Activated CD8-positive, alpha-beta memory T cell treated with anti-CD3 and anti-CD28 coated beads, Interleukin-2, amount 50 U/mL, for 48 hours (primary cell): ENCODE measurements at regions not wholly inside any gene's neighbourhood (a gene's known extent, or its start where the extent isn't known, plus 50 kb on each side); places are given as distances from the start of the nearest gene placed in this dataset.

Experiments used
- DNase-seq: peaks from one replicate; pipeline ENCODE4 v3.0.0-alpha.2; 2020

- no peak for DNase-seq
These were observed 493.5 kb upstream of the B3GAT1 start for GRCh38 chr11:134905517-134905916.

DNA sequence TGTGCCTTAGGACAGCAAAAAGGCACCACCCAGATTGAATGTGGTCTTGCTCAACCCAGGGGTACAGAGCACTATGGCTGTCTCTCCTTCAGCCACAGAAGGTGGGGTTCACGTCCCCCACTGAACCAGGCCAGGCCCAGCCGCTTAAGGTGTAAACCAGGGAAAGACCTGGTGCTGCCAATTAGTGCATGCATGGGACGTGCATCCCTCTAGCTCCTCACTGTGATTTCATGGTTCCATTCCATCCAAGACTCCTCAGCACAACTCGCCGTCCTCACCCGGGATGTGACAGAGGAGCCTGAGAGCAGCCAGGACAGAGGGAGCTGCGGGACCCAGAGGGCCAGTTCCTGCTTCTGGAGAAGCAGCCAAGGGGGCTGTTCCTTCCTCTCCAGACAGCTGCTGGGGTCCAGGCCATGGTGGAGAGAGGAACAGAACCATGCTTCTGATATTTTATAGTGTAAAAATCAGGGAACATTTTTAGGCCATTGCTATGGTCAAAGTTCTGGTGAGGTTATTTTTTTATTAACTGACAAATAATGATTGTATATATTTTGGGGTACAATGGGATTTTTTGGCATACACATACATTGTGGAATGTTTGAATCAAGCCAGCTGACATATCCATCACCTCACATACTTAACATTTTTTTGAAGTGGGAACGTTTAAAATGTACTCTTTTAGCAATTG, 492.2 kb upstream of the B3GAT1 start:
- no peak for DNase-seq

- DNase-seq: no peak
These were observed 490.2 kb upstream of the B3GAT1 start for GRCh38 chr11:134901955-134902918.

DNA sequence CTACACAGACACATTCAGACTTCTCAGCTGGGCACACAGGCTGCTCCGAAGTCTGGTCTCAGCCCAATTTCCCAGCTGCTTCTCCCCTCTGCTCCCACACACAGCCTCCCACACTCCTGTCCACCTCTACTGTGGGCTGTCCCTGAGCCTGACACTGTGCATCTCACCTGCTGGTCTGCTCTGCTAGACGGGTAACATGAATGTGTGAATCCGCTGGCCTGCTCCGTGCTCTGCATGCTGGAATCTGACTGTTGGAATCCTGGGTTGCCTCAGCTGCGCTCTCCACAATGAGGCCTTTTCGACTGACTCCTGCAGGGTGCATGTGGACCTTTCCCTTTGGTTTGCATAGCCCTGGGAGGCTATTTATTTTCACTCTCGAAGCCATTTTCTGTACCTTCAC, 489.5 kb upstream of the B3GAT1 start:
- no peak for DNase-seq

- DNase-seq: no peak
These were observed 482.0 kb upstream of the B3GAT1 start for GRCh38 chr11:134893810-134894685.

GRCh38 chr11:134890446-134890845, 478.4 kb upstream of the B3GAT1 start:
- no peak for DNase-seq

DNA sequence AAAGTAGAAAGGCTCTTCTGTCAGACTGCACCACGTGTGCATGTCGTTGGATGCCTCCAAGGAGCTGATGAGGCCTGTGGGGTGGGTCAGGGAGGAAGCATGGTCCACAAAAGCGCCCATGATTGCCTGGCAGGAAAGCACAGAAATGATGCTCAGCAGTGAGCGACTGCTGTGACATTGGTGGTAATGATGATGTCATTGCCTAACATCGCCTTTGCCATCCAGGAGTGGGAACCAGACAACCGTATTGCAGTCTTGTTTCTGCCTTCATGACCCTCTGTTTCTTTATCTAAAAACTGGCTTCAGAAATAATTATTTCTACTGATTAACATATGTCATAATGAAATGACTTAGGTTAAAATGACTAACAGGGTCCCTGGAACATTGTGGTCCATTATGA, 477.8 kb upstream of the B3GAT1 start:
- no peak for DNase-seq

DNA sequence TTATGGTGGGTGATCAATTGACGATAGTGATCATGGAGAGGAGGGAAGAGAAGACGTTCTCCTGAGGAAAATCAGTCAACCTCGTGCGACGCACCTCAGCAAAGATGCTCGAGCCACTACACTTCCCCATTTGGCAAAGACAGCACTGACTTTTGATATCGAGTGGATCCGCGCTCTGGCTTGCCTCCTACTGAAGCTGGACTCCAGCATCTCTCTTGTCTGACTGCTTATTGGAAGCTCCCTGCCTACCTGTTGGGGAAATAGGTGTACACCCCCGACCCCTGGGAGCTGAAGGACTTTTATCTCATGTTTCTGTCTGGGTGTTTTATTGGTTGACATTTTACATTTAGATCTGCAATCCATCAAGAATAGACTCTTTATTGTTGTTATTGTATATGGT, 476.8 kb upstream of the B3GAT1 start:
- no peak for DNase-seq

DNA sequence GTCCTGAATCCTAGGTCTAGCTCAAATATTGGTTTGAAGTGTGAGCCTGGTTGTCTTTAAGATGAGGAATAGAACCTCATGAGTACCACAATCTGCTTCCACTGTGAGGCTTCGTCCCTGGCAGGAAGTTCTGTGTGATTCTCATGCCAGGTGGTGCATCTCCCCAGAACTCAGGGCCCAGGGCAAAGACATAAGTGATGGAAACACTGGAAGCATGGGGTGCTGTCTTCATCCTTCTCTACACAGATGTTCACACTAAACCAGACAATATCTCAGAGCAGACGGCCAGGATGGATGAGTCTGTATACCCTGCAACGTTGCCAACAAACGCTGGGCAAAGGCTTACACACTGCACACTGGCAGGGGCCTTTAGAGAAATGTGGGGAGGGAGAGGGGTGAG, 475.9 kb upstream of the B3GAT1 start:
- no peak for DNase-seq

DNA sequence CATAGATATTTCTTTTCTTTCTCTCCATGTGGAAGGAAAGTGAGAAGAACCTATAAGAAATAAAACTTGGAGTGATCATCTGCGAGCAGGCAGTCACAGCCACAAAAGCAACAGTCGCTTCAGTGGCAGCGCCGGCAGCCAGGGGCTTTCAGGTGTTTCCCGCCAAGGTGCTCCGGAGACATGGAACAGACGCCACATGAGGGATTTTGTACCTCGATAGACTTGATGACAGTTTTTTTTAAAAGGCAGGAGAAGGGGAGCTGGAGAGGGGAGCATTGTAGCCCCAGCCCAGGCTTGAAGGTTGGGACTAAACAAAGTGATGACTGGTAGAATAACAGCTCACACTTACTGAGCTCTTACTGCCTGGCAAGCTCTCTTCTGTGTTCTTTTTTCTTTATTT, 471.4 kb upstream of the B3GAT1 start:
- no peak for DNase-seq

GRCh38 chr11:134882671-134883297, 470.7 kb upstream of the B3GAT1 start:
- DNase-seq: no peak

- no peak for DNase-seq
These were observed 470.1 kb upstream of the B3GAT1 start for GRCh38 chr11:134882141-134882540.

- no peak for DNase-seq
These were observed 468.7 kb upstream of the B3GAT1 start for GRCh38 chr11:134880788-134881187.

DNA sequence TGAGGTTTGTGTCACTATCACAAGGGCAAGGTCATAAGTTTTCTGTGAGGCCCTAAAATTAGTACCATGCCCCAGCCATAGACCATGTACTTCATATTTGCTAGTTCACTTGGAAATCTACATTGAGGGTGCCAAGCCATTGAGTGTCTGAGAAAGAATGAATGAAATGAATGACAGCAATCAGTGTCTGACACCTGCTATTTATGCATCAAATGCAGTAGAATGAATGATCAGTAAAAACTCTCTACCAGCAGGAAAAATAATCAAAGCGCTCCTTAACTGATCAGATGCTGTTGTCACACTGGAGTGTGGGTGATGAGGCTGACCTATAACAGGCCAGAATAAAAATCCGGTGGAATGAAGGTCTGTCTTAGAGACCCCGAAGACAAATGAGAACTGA, 467.9 kb upstream of the B3GAT1 start:
- no peak for DNase-seq

- no peak for DNase-seq
These were observed 467.3 kb upstream of the B3GAT1 start for GRCh38 chr11:134879341-134879740.

- no peak for DNase-seq
These were observed 466.7 kb upstream of the B3GAT1 start for GRCh38 chr11:134878785-134879184.

DNA sequence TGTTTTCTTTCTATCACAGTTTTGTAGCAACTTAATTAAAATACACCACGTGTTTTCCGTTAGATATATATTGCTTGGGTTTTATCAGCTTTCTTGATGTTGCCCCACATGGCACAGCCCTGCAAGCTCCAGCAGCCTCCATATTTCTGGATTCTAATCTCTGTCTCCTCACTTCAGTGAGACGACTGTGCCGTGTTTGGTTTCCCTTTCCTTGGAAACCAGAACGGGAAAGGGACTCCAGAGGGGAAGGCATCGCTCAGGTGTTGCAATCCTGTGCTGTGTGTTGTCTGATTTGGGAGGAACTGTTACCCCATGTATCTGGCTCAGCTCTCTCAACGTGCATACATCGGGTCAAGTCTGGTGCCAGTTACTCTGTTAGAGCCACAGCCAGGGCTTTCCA, 464.2 kb upstream of the B3GAT1 start:
- DNase-seq: no peak

DNA sequence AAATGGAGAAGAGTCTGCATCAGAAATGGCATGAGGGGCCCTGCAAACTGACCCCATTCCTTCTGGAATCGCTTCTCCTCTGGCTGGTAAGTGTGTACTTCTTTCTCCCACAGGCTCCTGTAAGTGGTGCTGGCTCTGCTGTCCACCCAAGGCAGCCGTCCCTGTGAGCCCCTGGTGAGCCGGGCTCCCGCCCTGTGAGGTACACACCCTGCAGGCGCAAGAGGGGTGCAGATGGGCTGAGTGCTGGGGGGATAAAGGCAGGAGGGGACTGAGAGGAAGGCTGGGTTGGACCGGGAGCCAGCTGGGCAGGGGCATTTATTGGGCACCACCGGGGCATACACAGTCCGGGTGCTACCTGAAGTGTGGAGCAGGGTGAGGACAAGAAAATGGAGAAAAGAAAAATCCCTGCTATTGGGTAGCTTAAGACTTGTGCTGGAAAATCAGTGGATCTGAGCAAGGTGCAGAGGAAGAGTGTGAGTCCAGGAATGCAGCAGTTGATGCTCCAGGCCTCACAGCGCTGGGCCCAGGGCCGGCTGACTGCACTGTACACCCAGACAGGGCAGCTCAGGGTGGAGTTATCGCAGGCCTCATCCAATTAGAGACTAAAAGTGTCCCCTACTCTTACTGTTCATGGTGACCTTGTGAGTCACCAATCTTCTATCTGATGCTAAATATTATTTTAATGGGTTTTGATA, 455.1 kb upstream of the B3GAT1 start:
- DNase-seq: no peak

GRCh38 chr11:134866215-134866614, 454.2 kb upstream of the B3GAT1 start:
- no peak for DNase-seq

DNA sequence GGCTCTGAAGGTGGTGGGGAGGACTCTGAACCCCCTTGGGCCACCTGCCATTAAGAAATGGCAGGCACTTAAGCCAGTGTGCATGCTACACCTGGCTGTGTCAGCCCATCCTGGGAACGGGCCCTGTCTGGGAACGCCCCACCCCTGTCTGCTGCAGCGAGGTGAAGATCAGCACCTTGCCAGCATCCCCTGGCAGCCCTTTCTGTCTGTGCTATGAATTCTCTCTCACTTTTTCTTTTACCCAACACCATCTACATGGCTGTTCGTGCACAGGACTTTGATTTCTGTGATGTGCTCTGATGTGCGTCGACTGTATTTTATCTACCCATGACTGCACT, 452.9 kb upstream of the B3GAT1 start:
- no peak for DNase-seq

DNA sequence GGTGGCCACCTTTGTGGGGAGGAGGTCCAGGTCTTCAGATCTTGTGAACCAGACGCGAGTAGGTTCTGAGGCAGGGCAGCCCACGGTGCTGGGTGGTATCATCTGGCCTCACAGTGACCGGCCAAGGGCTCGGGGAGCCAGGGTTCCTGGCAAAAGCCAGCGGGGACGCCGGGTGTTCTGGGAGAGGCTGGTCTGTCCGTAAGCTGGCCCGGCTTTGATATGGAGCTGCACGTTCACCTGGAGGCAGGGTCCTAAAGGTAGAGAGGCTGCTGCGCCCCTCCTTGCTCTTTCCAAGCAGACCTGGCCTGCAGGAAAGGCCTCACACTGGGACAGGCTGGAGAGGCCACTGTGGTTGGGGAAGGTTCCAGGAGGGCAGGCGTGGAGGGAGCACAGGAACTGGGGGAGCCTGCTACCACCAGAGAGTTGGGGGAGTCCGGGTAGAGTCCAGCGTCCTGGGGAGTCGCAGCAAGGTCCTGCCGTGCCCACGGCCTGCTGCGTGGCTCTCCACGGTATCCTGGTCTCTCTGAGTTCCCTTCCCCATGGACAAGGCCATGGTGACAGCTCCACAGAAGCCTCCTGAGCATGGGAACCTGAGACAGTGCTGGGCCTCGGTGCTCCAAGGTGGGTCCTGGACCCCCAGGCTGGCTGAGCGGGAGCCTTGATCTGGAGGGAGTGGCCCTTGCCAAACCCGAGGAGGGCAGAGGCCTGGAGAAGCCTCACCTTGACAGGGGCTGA, 452.4 kb upstream of the B3GAT1 start:
- no peak for DNase-seq

- no peak for DNase-seq
These were observed 451.3 kb upstream of the B3GAT1 start for GRCh38 chr11:134863294-134863693.
